ENCODE measurements at regions not wholly inside any gene's neighbourhood (a gene's known extent, or its start where the extent isn't known, plus 50 kb on each side); places are given as distances from the start of the nearest gene placed in this dataset.
A peak's percentile ranks its signal among the peaks of the same experiment; 100 is the strongest.
"Not testable (repeated sequence)": the region's sequence is repeated elsewhere in the genome, so short reads cannot be mapped to it uniquely, and the experiment has no call there.

DNA sequence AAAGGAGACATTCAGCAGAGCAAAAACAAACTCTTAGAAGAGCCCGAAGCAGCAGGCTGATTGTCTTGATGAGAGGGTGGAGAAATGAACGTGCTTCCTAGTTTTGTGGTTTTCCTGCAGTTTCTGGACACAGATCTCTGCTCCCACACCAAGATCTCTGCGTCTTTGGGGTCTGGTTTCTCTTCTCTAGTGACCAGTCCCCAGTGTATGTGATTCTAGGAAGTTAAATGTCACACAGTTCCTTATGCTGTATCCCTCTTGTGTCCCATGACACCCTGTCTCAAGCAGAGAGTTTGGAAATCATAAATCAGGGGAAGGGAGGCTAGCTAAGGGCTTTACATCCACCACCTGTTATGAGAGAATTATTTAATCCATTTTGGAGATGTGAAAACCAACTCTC is 55.4 kb upstream of the KLF14 start:
- H3K9me3 Mint-ChIP-seq: no peaks in the 10 kb centered on the region
- DNase-seq: no peak

DNA sequence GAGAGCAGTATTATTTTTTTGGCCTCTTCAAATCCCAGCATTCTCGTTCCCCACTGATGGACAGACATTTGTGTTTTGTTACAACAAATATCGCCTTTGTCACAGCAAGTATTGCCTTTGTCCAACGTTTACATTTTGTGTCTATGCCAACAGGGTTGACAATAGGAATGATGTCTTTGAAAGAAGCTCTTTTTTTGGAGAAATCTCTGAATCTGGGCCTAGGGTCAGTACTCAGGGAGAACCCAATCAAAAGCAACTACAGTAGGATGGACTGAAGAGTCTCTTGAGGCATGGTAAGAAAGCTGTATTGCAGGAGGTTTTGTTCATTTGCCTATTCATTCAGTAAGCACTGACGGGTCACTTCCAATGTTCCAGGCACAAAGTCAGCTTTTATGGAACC is 57.7 kb upstream of the KLF14 start:
- H3K9me3 Mint-ChIP-seq: no peaks in the 10 kb centered on the region
- ATAC-seq (no peak), DNase-seq (no peak)
- H3K36me3 Mint-ChIP-seq (ENCODE audit: low read depth): no peaks in the 10 kb centered on the region
- H3K27me3 Mint-ChIP-seq: peaks cover 2% of the 10 kb centered on the region
- no peaks in the 10 kb centered on the region for H3K4me1 Mint-ChIP-seq
- H3K4me3 Mint-ChIP-seq: no peak overlapping the region
- H3K27ac Mint-ChIP-seq: no peak overlapping the region

More for the DNA sequence above, 55.4 kb upstream of the KLF14 start:
- Mint-ChIP-seq H3K4me3 (no peak overlapping the region), H3K4me1 (no peaks in the 10 kb centered on the region), H3K36me3 (ENCODE audit: low read depth) (no peaks in the 10 kb centered on the region), H3K27ac (no peak overlapping the region), H3K27me3 (peaks cover 6% of the 10 kb centered on the region)
- no peak for ATAC-seq

DNA sequence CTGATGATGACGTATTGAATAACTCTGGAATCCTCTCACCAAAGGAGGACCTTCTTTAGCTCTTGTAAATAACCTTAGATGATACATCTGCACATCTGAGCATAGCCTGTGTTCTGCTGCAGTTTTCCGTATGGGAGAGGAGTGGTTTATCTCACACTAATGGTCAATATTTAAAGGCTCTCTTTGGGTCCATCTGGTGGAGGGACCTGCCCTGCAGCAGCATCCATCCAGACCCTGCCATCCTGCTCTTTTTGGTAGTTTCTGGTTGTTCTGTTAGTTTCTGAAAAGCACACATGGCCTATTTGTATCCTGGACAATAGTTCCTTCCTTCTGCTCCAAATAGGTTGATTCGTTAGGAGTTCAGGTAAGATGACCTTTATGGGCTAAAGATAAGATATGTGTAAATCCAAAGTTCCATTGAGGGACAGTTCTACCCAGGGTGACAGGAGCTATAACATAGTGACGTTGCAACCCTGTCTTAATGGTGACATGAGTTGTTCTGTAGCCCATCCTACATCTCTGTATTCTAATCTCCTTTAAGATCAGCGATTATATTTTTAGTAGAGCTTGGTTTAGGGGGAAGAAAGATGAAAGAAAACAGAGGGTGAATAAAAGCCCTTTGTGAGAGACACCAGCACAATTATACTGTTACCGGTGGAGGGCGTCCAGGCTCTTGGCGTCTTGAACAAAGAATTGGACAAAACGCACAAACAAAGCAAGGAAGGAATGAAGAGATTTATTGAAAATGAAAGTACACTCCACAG is 60.0 kb upstream of the KLF14 start:
- Mint-ChIP-seq H3K4me3 (no peak overlapping the region), H3K27me3 (peaks cover 12% of the 10 kb centered on the region), H3K27ac (no peak overlapping the region), H3K9me3 (no peaks in the 10 kb centered on the region), H3K36me3 (ENCODE audit: low read depth) (no peaks in the 10 kb centered on the region), H3K4me1 (no peaks in the 10 kb centered on the region)
- DNase-seq (no peak), ATAC-seq (no peak)

DNA sequence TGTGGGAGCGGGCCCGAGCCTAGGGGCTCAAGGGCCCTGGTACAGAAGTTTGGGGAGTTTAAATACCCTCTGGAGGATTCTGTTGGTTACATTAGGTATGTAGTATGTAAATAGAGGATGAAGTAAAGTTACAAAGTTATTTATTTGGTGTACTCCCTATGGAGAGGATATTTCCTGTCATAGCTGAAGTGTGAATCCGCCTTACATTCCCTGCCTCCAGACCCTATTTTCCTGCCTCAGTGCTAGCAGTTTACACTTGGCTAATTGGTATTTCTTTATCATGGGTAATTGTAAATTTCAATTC is 60.6 kb upstream of the KLF14 start:
- DNase-seq (no peak), ATAC-seq (no peak)
- peaks cover 15% of the 10 kb centered on the region for H3K27me3 Mint-ChIP-seq
- no peak overlapping the region for H3K4me3 Mint-ChIP-seq
- no peaks in the 10 kb centered on the region for H3K9me3 Mint-ChIP-seq
- no peaks in the 10 kb centered on the region for H3K36me3 Mint-ChIP-seq (ENCODE audit: low read depth)
- H3K27ac Mint-ChIP-seq: no peak overlapping the region
- H3K4me1 Mint-ChIP-seq: no peaks in the 10 kb centered on the region

DNA sequence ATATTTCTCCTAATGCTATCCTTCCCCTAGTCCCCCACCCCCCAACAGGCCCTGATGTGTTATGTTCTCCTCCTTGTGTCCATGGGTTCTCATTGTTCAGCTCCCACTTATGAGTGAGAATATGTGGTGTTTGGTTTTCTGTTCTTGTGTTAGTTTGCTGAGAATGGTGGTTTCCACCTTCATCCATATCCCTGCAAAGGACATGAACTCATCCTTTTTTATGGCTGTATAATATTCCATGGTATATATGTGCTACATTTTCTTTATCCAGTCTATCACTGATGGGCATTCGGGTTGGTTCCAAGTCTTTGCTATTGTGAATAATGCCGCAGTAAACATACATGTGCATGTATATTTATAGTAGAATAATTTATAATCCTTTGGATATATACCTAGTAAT is 62.4 kb upstream of the KLF14 start:
- not testable (repeated sequence) for H3K36me3 Mint-ChIP-seq (ENCODE audit: low read depth); H3K9me3 Mint-ChIP-seq; DNase-seq

DNA sequence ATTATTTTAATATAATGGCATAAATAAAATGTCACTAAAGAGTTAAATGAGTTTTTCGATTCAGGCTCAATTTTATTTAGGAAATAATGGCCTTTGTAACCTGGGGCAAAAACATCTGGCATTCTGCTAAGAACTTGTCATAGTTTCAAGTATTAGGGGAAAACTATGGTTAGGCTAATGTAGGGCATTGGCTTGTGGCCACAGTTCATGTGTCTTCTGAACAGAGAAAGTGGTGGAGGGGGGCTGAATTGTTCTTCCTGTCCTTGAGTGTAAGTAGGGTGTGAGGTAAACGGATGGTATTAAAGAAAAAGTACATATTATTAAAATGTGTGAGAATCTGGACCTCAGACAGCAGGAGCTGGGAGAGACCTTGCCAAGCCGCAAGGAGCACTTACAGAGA is 69.1 kb upstream of the KLF14 start:
- Mint-ChIP-seq H3K27ac (no peak overlapping the region), H3K36me3 (ENCODE audit: low read depth) (no peaks in the 10 kb centered on the region), H3K9me3 (no peaks in the 10 kb centered on the region), H3K4me1 (no peaks in the 10 kb centered on the region), H3K27me3 (peaks cover 23% of the 10 kb centered on the region), H3K4me3 (no peak overlapping the region)
- ATAC-seq (no peak), DNase-seq (no peak)

More for the DNA sequence above, 62.4 kb upstream of the KLF14 start:
- not testable (repeated sequence) for H3K4me3 Mint-ChIP-seq, ATAC-seq, H3K4me1 Mint-ChIP-seq, H3K27ac Mint-ChIP-seq
- peaks cover 23% of the 10 kb centered on the region for H3K27me3 Mint-ChIP-seq

DNA sequence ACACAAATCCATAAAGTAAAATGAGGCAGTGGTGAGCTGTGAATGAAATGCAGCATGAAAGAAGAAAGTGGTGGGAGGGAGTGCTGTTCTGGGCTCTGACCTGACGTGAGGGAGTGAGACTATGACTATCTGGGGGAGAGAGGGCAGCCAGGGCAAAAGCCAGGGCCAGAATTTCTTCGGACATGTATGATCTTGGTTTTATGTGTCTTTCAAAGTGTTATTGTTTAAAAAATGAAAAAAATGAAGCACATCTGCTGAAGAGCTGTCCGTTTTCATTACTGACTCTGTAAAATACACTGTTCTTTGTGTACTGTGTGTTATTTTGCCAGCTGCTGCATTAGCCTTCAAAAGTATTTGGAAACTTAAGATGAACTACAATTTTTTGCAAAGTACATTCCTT is 70.2 kb upstream of the KLF14 start:
- DNase-seq (no peak), ATAC-seq (no peak)
- Mint-ChIP-seq H3K27me3 (peaks cover 17% of the 10 kb centered on the region), H3K36me3 (ENCODE audit: low read depth) (no peaks in the 10 kb centered on the region), H3K27ac (no peak overlapping the region), H3K4me3 (no peak overlapping the region), H3K9me3 (no peaks in the 10 kb centered on the region), H3K4me1 (no peaks in the 10 kb centered on the region)

DNA sequence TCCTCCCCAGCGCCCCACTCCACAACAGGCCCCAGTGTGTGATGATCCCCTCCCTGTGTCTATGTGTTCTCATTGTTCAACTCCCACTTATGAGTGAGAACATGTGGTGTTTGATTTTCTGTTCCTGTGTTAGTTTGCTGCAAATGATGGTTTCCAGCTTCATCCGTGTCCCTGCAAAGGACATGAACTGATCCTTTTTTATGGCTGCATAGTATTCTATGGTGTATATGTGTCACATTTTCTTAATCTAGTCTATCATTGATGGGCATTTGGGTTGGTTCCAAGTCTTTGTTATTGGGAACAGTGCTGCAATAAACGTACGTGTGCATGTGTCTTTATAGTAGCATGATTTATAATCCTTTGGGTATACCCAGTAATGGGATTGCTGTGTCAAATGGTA is 78.8 kb upstream of the KLF14 start:
- not testable (repeated sequence) for DNase-seq; H3K4me1 Mint-ChIP-seq; H3K27me3 Mint-ChIP-seq; H3K4me3 Mint-ChIP-seq; H3K27ac Mint-ChIP-seq; H3K9me3 Mint-ChIP-seq; ATAC-seq; H3K36me3 Mint-ChIP-seq (ENCODE audit: low read depth)

DNA sequence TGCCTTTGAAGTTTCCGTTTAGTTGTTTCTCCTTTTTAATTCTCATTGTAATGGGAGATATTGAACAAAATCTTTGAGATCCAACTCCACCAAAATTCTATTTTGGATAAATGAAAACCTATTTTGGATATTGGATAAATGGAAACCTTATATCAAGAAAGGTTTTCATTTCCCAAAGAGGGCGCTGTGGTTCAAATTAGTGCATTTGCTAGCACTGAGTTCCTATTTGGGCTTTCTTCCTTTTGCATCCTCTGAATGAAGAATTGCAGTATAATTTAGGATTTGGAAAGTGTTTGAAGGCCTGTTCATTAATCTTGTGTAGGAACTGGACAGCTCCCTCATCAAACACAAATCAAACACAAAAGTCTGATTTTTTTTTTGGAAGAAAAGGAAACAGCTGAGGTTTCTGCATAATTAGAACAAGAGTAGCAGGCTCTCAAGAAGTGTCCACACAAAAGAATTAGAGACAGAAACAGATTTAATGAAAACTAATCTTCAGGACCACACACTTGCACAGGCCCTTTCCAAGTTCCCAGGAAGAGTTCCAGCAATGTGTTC is 80.8 kb upstream of the KLF14 start:
- Mint-ChIP-seq H3K27me3 (no peaks in the 10 kb centered on the region), H3K4me1 (no peaks in the 10 kb centered on the region), H3K4me3 (no peak overlapping the region), H3K9me3 (no peaks in the 10 kb centered on the region), H3K36me3 (ENCODE audit: low read depth) (no peaks in the 10 kb centered on the region), H3K27ac (no peak overlapping the region)
- no peak for DNase-seq
- no peak for ATAC-seq

DNA sequence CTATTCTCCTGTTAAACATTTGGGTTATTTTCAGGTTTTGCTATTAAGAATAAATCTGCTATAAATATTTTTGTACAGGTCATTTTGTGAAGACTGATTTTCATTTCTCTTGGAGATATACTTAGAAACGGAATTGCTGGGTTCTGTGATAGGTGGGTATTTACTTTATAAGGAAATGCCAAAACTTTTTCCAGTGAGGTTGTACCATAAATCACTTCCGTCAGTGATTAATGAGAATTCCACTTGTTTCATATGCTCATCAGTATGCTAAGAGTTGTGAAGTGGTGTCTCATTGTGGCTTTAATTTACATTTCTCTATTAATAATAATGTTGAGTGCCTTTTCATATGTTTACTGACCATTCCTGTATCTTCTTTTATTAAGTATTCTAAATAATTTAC is 84.0 kb upstream of the KLF14 start:
- Mint-ChIP-seq H3K9me3 (no peaks in the 10 kb centered on the region), H3K4me3 (no peak overlapping the region), H3K27me3 (no peaks in the 10 kb centered on the region), H3K36me3 (ENCODE audit: low read depth) (no peaks in the 10 kb centered on the region), H3K27ac (no peak overlapping the region), H3K4me1 (peaks cover 11% of the 10 kb centered on the region)
- DNase-seq (no peak), ATAC-seq (no peak)

DNA sequence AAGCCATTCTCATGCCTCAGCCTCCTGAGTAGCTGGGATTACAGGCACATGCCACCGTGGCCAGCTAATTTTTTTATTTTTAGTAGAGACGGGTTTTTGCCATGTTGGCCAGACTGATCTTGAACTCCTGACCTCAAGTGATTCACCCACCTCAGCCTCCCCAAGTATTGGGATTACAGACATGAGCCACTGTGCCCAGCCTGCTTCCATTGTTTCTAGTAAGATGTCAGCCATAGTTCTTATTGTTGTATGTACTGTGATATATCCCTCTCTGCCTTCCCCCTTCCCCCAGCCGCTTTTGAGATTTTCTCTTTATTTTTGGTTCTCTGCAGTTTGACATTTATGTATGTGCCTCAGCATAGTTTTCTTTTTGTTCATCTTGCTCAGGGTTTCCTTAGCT is 87.9 kb upstream of the KLF14 start:
- DNase-seq (no peak), ATAC-seq (no peak)
- H3K36me3 Mint-ChIP-seq (ENCODE audit: low read depth): peaks cover 2% of the 10 kb centered on the region
- peaks cover 14% of the 10 kb centered on the region for H3K4me1 Mint-ChIP-seq
- H3K27me3 Mint-ChIP-seq: peaks cover 4% of the 10 kb centered on the region
- peaks cover 16% of the 10 kb centered on the region for H3K9me3 Mint-ChIP-seq
- no peak overlapping the region for H3K4me3 Mint-ChIP-seq
- no peak overlapping the region for H3K27ac Mint-ChIP-seq

DNA sequence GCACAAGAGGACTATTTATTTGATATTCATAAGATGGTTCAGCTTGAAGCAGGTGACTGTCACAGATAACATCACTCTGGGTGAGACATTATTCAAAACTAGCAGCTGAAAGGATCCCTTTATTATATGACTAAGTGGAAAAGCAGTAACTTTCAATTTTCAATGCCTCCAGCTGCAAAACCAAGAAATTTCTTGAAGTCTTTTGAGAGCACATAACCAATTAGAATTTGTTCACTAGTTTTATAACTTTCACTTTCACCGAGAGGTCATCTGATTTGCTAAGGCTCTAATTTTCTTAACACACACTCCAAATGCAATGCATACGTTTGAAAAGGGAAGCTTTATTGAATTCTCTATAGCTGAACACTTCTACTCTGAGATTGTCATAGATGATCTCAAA is 88.6 kb upstream of the KLF14 start:
- Mint-ChIP-seq H3K27me3 (peaks cover 4% of the 10 kb centered on the region), H3K4me3 (no peak overlapping the region)
- no peak for DNase-seq

DNA sequence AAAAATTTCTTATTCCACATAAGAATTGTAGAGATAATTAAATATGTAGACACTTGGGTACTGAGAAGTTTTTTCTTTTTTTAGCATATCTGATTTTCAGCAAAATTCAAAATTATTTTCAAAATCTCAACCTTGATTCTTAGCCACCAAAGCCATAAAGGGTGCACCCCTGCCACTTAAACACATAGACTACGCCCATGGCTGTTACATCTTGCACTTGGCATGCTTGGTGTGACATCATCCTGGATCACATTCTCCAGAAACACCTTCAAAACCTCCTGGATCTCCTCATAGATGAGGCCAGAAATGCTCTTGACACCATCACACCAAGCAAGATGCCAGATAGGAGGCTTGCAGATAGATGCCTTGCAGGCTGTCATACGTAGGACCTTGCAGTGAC is 89.1 kb upstream of the KLF14 start:
- Mint-ChIP-seq H3K4me1 (peaks cover 14% of the 10 kb centered on the region), H3K4me3 (no peak overlapping the region), H3K36me3 (ENCODE audit: low read depth) (peaks cover 4% of the 10 kb centered on the region), H3K9me3 (peaks cover 28% of the 10 kb centered on the region), H3K27ac (no peak overlapping the region), H3K27me3 (peaks cover 4% of the 10 kb centered on the region)
- DNase-seq: no peak
- no peak for ATAC-seq

More for the DNA sequence above, 88.6 kb upstream of the KLF14 start:
- H3K9me3 Mint-ChIP-seq: peaks cover 23% of the 10 kb centered on the region
- H3K36me3 Mint-ChIP-seq (ENCODE audit: low read depth): peaks cover 4% of the 10 kb centered on the region
- no peak overlapping the region for H3K27ac Mint-ChIP-seq
- peak; percentile 61 for ATAC-seq
- H3K4me1 Mint-ChIP-seq: peaks cover 14% of the 10 kb centered on the region

DNA sequence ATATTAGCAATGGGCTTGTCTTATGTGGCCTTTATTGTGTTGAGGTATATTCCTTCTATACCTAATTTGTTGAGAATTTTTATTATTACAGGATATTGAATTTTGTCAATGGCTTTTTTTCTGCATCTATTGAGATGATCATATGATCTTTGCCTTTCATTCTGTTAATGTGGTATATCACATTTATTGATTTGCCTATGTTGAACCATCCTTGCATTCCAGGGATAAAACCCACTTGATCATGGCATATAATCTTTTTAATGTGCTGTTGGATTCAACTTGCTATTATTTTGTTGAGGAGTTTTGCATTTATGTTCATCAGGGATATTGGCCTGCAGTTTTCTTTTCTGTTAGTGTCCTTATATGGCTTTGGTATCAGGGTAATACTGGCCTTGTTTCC is 91.8 kb upstream of the KLF14 start:
- H3K27ac Mint-ChIP-seq: no peak overlapping the region

DNA sequence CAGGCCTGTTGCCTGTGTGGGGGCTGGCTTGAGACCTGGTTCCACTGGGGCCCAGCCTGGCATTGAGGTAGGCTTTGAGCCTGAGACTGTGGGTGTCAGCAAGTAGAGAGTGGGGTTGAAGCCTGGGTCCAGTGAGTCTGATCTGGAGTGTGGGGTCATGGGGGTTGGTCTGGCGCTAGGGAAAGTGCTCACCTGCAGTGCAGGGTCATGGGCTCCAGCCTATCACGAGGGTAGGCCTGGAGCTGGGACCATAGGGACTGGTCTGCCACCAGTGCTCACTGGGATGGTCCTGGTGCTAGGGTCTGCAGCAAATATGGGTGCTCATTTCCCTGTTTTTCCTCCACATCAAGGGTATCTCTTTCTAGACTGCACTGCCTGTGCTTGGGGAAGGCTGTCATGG is 95.4 kb upstream of the KLF14 start:
- ATAC-seq (no peak), DNase-seq (no peak)
- H3K4me1 Mint-ChIP-seq: no peaks in the 10 kb centered on the region
- H3K27me3 Mint-ChIP-seq: no peaks in the 10 kb centered on the region
- H3K9me3 Mint-ChIP-seq: peaks cover 32% of the 10 kb centered on the region
- peaks cover 4% of the 10 kb centered on the region for H3K36me3 Mint-ChIP-seq (ENCODE audit: low read depth)
- no peak overlapping the region for H3K4me3 Mint-ChIP-seq
- no peak overlapping the region for H3K27ac Mint-ChIP-seq

More for the DNA sequence above, 91.8 kb upstream of the KLF14 start:
- Mint-ChIP-seq H3K4me1 (peaks cover 14% of the 10 kb centered on the region), H3K27me3 (peaks cover 4% of the 10 kb centered on the region), H3K4me3 (no peak overlapping the region), H3K36me3 (ENCODE audit: low read depth) (peaks cover 4% of the 10 kb centered on the region), H3K9me3 (peaks cover 32% of the 10 kb centered on the region)
- no peak for ATAC-seq
- no peak for DNase-seq

DNA sequence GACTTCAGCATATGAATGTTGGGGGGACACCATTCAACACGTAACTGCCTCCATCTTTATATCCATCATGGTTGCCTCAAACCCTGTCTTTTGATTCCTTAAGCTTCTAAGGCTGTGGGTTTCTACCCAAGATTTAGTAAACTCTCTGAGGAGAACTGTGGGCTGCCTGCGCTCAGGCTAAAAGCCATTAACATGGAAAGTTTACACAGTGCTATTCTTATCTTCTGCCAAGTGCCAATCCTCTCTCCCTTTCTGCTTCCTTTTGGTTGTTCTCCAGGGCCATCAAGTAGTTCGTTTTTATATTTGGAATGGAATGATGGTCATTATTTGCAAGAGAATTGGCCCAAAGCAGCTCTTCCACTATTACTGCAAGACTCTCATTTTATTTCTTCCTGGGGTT is 97.3 kb upstream of the KLF14 start:
- DNase-seq (no peak), ATAC-seq (no peak)
- Mint-ChIP-seq H3K9me3 (peaks cover 22% of the 10 kb centered on the region), H3K4me3 (no peak overlapping the region), H3K27ac (no peak overlapping the region), H3K27me3 (peaks cover 8% of the 10 kb centered on the region), H3K4me1 (no peaks in the 10 kb centered on the region), H3K36me3 (ENCODE audit: low read depth) (peaks cover 1% of the 10 kb centered on the region)
